ENCODE measurements at regions not wholly inside any gene's neighbourhood (a gene's known extent, or its start where the extent isn't known, plus 50 kb on each side); places are given as distances from the start of the nearest gene placed in this dataset.

DNA sequence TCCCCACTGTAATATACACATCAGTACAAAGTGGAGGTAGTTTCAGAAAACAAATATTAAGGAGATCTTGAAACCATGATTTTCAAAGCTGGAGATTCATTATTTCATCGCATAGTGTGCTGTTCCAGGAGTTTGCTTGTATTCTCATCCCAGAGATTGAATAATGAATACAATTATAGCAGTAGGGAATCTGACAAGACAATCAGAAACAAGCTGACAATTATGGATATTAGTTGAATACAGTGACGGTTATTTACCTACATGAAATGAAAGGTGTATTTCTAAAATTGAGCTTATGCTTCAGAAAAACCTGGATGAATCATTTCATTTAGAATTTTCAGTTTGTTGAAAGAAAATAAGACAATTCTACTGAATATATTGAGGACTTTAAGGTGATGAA is 2119.0 kb downstream of the MRPL39 start:
- no peak for DNase-seq

DNA sequence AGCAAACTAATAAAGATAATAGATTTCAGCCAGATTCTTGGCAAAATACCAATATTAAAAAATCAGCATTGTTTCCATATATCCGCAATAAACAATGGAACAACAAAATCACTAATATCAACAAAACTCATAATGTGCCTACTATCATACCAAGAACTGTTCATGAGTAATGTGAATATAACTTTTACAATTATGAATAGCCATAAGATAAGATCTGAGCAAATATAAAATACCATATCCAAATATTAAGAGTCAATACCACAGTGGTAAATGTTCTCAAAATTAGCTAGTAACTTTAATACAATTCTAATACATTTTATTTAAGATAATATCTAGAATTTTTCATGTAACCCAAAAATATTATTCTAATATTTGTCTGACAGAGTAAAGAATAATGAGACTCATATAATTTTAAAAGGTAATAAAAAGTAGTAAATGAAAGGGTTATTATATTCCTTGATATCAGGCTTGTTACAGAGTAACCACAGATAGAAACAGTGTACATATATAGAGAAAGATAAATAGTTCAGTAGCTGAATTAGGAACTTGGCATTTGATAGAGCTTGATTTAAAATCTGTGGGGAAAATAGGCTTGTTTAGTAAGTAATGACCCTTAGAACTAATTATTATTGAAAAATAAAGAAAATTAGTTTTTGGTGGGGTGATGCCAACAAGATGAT is 2126.6 kb downstream of the MRPL39 start:
- DNase-seq, result no peak

DNA sequence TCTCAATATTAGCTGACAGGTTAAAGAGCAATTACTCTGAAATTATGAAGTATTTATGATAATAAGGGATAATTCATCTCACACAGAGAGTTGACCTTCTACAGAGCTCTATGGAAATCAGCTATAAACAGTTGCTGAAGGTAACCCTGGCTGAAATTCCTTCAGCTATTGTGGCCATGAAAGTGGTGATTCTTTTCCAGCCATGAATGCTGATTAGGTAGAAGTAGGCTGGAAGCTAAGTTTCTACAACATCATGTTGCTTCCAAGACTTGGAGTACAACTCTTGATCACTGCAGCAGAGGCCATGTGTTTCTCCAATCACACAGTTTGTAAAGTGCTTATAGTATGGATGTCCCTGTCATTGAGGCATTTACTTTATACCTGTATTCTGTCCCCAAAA is 2128.9 kb downstream of the MRPL39 start:
- DNase-seq, result no peak

DNA sequence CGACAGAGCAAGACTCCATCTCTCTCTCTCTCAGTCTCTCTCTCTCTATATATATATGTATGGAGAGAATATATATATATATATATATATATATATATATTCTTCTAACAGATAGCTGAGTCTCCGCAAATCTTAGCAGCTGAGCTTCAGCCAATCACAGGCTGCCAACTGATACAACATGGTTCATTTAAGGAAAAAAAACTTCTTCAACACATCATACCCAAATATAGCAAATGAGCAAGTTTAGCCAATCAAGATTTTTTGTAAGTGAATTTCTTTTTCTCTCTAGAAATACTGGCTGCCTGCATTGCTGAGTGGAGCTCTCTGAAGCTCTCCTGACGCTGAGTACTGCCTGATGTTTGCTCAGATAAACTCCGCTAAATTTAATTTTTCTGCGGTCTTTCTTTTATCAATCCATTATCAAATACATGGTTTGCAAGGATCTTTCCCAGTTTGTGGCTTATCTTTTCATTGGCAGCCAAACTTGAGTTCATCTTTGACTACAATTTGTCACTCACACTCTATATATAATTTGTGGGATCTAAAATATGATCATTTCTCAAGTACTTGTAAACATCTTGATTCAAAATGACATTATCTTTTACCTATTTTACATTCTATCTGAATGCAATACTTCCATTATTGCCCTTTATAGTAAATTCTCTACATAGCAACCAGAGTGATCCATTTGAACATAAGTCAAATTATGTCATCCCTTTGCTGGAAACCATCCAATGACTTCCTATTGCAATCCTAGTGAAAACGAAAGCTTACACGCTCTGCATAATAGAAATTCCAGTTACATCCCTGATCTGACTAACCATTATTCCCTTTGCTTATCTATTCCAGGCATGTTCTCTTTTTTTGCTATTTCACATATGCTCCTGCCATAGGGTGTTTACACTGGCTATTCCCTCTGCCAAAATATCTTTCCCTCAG is 2131.7 kb downstream of the MRPL39 start:
- no peak for DNase-seq

DNA sequence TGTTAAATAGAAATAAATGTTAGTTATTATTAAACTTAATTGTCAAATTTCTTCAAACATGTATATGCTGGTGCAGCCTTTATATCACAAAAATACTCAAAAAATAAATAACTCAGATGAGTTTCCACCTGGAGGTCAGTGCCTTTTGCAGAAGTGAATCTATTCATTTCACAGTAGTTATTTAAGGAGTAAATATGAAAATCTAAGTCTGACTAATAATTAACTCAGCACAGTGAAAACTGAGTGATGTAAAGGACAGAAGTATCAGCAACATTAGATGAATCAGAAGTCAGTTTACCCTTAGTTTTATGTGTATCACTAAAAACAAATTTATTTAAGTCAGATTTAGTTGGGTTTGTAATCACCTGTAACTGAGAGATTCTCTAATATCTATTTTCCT is 2135.4 kb downstream of the MRPL39 start:
- no peak for DNase-seq

DNA sequence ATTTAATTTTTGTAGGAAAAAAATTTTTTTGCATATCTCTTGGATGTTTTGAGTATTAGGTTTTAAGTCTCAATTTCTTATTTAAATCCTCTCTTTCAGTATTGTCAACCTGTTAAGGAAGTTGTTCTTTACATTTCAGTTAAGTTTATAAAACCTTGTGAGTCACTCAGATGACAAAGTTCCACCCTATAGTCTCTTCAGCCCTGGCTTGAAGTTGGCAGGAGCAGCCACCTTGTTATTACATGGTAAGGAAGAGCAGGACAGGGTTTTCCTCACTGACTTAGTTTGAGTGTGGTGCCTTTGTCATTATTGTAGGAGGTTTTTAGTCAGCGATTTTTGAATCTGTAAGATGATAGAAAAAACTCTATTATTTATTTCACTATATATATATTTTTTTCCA is 2143.9 kb downstream of the MRPL39 start:
- DNase-seq, result no peak

DNA sequence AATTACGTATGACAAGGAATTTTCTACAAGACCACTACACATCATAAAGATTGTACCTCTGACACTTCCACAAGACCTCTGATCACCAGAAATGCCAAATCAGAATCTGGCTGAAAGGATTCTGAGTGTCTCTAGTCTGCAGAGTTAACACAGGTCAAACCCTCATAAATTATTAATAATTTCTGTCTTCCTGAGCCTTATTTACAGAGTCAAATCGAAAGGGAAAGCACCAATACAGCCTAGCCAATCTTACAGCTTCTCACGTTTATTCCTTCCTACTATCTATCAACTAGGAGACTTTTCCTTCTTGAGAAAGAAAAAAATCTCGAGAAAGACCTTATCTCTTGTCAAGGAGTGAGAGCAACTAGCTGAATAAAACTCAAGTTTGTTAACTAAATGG is 2151.6 kb downstream of the MRPL39 start:
- DNase-seq, result no peak

DNA sequence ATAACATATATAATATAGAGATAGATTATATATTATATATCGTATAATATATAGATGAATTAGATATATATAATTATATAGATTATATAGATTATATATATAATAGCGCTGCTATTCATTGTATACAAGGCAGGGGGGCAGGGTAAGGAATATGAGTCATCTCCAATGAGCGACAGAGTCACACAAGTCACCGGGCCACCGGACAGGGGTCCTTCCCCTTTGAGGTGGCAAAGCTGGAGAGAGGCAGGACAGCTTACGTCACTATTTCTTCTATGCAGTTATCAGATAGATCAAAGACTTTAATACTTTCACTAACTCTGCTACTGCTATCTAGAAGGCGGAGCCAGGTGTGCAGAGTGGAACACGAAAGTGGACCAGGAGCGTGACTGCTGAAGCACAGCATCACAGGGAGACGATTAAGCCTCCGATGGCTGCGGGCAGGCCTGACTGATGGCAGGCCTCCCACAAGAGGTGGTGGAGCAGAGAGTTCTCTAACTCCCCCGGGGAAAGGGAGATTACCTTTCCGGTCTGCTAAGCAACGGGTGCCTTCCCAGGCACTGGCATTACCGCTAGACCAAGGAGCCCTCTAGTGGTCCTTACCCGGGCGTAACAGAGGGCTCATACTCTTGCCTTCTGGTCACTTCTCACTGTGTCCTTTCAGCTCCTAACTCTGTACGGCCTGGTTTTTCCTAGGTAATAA is 2154.7 kb downstream of the MRPL39 start:
- DNase-seq, result no peak

DNA sequence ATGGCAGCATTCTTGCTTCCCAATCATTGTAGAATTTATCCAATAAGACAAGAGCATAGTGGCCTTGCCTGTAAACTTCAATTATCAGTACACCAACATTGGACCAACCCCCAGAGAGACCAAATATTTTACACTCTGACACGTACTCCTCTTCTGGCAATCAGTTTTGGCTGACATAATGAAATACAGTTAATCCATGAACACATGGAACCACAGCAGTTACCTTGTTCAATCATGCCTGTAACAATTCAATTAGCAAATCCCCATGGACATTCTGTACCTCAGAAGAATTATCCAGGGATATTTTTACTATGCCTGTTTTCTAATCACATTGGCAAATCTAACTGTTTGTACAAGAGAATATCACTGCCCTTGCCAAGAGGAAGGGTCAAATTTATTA is 2162.0 kb downstream of the MRPL39 start:
- DNase-seq, result no peak

DNA sequence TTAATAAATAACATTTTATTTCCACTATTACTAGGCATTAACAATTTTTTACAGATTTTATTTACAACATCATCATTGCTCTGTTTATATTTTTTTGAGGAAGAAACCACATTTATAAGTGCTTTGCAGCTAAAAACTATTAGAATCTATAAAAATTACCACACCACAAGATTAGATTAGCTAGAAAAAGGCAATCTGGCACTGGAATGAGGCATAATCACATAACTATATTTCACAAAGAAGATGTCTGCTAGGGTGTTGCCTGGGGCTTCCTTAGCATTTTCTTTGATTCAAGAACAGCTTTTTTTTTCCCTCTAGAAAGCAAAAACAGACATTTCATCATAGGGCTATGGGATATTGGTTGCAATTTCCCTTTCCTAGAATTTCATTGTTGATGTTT is 2169.2 kb downstream of the MRPL39 start:
- DNase-seq, result no peak

DNA sequence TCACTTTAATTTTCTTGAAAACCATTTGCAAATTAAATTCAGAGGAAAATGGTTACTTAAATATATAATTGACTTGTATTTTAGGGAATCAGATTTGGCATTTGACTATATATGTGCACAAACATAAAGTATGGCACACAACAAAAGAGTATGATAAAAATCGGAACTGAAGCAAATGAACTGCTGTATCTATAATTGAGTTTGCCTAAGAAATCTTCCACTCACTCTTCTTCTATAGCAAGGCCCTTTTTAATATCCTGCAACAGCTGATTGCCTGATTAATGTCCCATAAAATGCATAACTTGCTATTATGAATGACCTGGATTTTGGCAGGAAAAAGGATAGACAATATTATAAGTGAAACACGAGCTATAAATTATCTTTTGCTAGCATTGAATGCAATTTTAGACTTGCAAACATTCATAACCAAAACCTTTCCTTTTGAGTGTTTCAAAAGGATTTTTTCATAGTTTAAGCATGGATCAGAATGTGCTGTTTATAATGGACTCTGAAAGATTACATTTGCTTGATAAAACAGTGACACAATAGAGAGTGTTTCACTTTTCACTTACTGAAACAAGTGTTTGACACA is 2204.3 kb downstream of the MRPL39 start:
- DNase-seq, result no peak

DNA sequence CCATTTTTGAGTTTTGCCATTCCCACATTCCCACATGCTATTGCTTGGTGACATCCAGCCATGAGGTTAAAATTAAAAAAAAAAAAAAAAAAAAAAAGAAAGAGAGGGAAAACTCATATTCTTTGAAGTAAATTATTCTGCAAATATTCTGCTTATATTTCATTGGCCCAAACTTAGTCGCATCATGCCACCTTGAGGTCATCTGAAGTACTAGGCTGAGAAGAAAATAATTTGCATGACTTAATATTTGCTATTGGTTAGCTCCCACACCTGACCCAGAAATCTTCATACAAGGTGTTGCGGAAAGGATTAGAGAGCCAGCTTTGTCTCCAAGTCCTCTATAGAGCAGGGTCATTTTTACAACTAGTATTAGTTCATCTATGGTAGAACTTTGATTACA is 2206.0 kb downstream of the MRPL39 start:
- DNase-seq, result no peak

DNA sequence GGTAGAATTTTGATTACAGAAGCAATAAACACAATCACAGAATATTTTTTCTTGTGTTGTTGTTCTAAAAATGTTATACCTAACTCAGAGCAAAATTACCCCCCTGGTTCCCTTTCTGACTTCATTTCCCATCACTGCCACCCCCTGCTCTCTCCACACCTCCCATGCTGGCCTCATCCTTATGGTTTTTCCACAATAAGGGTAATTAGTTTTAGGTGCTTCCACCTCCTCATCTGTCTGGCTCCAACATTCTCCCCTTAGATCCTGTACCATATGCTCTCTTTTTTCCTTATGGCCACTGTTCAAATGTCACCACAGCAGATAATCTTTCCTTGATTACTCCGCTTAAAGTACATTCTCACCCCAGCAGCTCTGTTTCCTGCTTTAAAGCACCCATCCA is 2208.6 kb downstream of the MRPL39 start:
- no peak for DNase-seq

DNA sequence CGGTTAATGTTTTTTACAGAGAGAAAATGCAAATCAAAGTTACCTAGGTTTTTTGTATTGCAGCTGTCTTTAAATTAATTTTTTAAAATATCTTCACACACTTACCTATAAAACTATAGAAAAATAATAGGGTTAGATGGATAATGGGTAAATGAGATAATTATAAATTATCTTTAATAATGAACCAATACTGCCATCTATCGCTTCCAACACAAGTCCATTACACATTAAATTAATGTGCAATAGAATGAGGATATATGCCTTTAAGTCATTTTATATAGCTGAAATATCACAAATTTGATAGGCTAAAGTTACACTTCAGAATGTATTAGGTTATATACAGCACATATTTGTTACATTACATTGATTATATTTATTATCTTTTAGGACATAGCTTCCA is 2212.8 kb downstream of the MRPL39 start:
- no peak for DNase-seq

DNA sequence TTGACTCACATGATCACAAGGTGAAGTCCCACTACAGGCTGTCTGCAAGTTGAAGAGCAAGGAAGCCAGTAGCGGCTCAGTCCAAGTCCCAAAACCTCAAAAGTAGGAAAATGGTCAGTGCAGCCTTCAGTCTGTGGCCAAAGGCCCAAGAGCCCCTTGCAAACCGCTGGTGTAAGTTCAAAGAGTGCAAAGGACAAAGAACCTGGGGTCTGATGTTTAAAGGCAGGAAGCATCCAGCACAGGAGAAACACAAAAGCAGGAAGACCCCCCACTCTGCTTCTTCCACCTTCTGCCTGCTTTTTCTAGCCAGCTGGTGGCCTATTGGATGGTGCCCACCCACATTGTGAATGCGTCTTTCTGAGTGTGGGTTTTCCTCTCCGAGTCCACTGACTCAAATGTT is 2222.6 kb downstream of the MRPL39 start:
- DNase-seq, result no peak

DNA sequence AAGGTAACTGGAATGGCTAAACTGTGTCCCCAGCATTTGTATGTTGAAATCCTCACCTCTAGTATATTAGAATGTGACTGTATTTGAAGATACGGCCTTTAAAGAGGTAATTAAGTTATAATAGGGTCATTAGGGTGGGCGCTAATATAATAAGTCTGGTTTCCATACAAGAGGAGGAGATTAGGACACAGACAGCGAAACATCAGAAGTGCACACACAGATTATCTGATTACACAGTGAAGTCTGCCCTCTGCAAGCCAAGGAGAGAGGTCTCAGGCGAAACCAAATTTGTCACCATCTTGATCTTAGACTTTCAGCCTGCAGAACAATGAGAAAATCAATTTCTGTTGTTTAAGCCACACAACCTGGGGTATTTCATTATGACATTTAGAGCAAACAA is 2233.1 kb downstream of the MRPL39 start:
- DNase-seq, result no peak

DNA sequence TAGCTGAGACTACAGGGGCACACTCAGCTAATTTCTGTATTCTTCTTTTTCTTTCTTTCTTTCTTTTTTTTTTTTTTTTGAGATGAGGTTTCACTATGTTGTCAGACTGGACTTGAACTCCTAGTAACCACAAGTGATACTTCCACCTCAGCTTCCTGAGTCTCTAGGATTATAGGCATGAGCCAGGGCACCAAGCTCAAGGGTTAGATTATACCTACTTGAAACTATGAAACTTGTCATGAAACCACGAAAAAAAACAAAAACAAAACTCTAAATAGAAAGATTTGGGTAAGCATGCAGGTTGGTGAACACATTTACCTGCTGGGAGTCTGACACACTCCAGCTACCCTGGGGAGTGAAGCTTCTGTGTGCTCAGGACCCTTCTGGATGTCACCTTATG is 2250.4 kb downstream of the MRPL39 start:
- DNase-seq, result no peak

DNA sequence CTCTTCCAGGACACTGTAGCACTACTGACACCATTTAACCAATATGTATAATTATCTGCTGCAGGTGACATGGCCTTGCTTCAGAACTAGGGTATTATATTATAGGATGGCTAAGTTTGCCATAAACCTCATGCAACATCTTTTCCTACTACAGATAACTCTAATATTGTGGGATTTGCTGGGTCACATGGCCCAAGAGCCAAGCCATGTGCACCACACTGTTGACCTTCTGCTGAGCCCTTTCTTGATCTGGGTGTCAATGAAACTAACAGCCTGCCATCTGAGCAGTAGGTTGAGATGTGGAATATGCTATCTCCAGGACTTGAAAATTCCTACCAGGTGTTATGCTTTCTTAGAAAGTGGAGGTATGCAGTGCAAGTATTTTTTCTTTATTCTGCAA is 2291.1 kb downstream of the MRPL39 start:
- no peak for DNase-seq

DNA sequence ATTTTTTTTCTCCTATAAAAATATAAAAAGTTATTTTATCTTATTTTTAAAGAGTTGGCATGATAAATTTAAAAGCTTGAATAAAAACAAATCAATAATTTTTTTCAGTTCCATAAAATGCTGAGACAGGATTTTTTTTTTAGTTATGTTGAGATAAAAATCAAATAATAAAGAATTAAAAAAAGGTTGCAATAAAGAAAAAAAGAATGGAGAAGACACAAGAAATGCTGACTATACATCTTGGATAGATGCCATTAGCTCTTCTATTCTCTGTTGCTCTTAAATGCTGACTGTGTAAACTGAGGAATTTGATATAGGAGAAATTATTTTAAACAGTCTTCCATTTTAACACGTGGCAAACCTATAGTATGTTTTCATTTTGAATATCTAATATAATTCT is 2298.5 kb downstream of the MRPL39 start:
- no peak for DNase-seq

DNA sequence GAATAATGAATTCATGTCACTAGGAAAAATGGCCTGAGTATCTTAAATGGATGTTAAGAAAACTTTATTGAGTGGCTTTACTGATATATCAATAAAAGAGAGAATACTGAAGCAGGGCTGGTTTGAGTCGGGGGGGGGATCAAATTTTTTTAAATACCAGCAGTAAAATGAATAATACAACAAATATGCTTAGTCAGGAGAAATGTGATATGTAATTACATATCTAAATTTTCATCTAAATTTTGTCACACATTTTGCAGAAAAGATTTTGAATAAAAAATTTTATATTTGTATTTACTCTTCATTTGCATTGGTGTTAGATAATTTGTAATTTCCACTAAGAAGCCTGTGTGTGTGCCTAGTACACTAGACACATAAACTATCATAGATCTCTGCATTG is 2300.2 kb downstream of the MRPL39 start:
- DNase-seq, result no peak

DNA sequence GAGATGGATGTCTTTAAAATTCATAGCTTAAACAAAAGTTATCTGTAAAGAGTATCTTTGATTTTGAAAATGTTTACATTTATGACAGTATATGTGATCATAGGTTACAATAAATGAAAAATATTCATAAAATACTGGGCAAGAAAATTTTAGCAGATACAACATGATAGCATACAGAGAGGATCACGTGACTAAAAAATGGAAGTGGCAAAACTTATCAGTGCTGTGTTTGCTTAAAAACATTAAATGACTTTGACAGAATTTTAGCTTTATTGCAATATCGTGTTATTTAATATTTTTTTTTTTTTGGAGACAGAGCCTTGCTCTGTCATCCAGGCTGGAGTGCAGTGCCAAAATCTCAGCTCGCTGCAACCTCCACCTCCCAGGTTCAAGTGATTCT is 2294.1 kb downstream of the NCAM2 start:
- DNase-seq, result no peak

DNA sequence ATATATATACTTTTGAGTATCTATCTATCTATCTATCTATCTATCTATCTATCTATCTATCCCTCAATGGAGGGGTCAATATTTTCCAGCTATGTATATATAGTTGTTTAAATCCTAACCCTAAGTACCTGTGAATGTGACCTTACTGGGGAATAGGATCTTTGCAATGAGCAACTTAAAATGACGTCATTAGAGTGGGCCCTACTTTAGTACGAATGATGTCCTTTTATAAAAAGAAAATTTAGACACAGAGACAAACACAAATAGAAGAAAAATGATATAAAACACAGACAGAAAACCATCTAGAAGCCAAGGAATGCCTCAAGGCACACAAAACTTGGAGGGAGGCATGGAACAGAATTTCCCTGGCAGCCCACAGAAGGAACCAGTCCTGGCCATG is 2283.7 kb downstream of the NCAM2 start:
- DNase-seq, result no peak

DNA sequence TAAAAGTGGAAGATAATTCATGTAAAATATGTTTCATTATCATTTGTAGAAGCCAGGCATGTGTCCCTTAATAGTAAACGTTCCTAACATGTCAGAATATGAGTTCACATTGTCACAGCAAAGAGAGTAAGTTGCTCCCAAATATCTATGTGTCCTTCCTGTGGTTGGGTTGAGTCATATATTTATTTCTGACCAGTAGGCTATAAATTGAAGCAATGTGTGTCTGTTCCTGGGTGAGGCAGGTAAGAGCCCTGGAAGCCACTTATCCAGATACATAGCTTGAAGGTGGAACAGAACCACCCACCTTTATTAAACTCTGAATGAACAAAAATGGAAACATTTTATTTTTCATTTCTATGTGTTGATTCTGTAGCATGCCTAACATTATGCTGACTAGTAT is 2251.6 kb downstream of the NCAM2 start:
- DNase-seq, result no peak

DNA sequence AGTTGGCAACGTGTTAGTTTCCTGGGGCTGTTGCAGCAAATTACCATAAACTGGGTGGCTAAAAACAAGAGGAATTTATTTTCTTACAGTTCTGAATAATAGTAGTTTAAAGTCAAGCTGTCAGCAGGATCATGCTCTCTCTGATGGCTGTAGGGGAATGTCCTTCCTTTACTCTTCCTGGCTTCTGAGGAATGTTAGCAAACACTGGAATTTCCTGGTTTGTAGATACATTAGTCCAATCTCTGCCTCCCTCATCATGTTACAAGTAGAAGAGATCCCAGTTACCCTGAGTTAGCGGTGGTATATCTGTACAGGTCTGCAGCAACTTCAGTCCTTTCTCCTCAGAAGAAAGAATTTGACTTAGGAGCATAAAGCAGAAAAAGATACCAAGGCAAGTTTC is 2249.1 kb downstream of the NCAM2 start:
- no peak for DNase-seq
